ENCODE measurements at regions not wholly inside any gene's neighbourhood (a gene's known extent, or its start where the extent isn't known, plus 50 kb on each side); places are given as distances from the start of the nearest gene placed in this dataset.

DNA sequence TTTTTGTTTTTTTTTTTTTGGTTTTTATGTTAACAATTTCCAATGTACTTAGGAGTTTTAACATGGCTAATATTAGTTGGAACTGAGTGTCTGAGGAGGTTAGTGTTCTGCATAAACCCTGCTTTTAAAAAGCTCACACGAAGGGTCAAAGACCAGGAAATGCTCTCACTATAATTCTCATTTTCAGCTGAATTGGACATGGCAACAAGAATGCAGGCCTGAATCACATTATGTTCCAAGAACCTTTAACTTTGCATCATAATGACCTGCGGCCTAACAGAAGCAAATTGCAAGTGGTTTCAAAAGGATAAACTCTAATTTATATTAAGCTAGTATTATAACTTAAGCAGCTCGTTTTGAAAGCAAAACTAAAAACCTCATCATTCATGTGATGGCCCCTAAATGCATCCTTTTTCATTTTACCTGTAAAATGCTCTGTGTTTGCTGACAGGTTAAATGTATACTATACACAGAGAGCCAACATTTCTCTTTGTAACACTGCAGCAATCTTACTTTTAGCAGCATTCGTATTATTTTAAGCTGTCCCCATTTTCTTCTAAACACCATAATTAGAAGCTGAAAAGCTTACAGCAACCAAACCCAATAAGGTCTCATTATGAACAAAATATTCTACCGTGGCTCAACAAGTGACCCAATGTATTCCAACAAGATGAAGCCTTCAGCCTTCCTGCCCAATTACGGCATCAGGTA lies 242.8 kb upstream of the SP4 start:
- Histone ChIP-seq H3K27me3 (ENCODE audit: control insufficient read depth, insufficient read depth, low read length) (no peaks in the 10 kb centered on the region), H3K4me1 (ENCODE audit: control insufficient read depth, insufficient read depth, low read length) (peaks cover 25% of the 10 kb centered on the region), H3K27ac (ENCODE audit: low read depth, low read length) (peak overlapping the region; percentile 21), H3K9me3 (ENCODE audit: control insufficient read depth, insufficient read depth, low read length) (no peaks in the 10 kb centered on the region), H3K9ac (ENCODE audit: low read depth, low read length) (0 out of 2 replicates have a peak overlapping the region, but pooled peaks have one; percentile 22), H3K4me3 (ENCODE audit: low read depth, low read length) (no peak overlapping the region), H3K36me3 (ENCODE audit: control insufficient read depth, insufficient read depth, low read length) (no peaks in the 10 kb centered on the region)

DNA sequence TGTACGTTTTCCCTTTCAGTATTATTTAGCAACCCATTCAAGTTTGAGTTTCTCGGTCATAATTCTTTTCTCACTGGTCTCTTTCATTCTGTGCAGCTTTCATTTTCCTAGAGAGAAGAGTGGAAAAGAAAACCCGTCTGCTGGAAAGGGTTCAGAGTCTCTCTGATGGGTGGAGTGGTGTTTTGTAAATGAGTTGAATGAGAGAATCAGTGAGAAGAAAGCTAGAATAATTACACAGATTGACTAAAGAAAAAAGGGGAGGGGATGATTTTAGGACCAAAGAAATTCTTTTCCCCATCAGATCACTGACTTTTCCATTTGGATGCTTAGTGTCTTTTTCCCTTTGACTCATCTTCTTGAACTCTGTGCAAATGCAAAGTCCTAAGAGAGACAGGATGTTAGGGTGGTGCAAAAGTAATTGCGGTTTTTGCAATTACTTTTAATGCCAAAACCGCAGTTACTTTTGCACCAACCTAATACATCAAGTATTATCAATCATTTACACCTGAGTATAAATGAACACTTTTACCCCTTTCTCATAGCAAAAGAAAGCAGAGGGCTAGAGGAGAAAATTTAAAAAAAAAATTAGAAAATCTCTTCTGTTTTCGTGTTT lies 242.1 kb upstream of the SP4 start:
- Histone ChIP-seq H3K36me3 (ENCODE audit: control insufficient read depth, insufficient read depth, low read length) (no peaks in the 10 kb centered on the region), H3K9me3 (ENCODE audit: control insufficient read depth, insufficient read depth, low read length) (no peaks in the 10 kb centered on the region), H3K4me3 (ENCODE audit: low read depth, low read length) (no peak overlapping the region), H3K27me3 (ENCODE audit: control insufficient read depth, insufficient read depth, low read length) (no peaks in the 10 kb centered on the region), H3K9ac (ENCODE audit: low read depth, low read length) (0 out of 2 replicates have a peak overlapping the region, but pooled peaks have one; percentile 22), H3K27ac (ENCODE audit: low read depth, low read length) (no peak overlapping the region), H3K4me1 (ENCODE audit: control insufficient read depth, insufficient read depth, low read length) (peaks cover 25% of the 10 kb centered on the region)

DNA sequence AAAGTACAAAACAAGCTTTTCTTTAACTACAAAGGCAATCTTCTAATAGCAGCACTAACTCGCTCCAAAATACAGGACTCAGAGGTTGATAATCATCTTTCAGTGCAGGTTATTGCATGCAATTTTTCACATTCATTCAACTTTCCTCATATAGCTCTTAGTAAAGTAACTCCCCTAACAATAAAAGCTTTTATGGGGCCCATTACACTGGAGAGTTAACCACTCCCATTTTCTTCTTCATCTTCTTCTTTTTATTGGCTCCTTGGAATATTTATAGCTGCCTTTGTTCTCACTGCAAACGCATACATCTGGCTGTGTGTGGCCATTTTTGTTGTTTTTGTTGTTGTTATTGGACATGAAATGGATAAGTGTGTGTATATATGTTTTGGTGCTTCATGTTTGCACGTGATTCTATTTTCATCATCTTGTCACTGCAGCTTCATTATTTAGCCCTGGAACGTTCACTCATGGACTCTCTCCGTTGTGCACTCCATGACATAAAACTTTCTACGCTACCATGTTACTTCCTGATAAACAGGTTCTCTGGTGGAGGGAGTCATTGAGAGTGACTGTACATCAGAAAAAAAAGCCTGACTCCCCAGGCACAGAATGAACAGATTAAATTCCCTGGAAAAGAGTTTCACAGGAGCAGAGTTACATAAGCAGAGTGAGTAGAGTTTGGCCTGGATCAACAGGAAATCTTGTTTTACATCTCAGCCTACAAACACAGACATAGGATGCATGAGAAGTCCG lies 236.4 kb upstream of the SP4 start:
- Histone ChIP-seq H3K27ac (ENCODE audit: low read depth, low read length) (no peak overlapping the region), H3K36me3 (ENCODE audit: control insufficient read depth, insufficient read depth, low read length) (no peaks in the 10 kb centered on the region), H3K4me1 (ENCODE audit: control insufficient read depth, insufficient read depth, low read length) (peaks cover 11% of the 10 kb centered on the region), H3K9me3 (ENCODE audit: control insufficient read depth, insufficient read depth, low read length) (no peaks in the 10 kb centered on the region), H3K27me3 (ENCODE audit: control insufficient read depth, insufficient read depth, low read length) (no peaks in the 10 kb centered on the region), H3K4me3 (ENCODE audit: low read depth, low read length) (no peak overlapping the region), H3K9ac (ENCODE audit: low read depth, low read length) (no peak overlapping the region)

DNA sequence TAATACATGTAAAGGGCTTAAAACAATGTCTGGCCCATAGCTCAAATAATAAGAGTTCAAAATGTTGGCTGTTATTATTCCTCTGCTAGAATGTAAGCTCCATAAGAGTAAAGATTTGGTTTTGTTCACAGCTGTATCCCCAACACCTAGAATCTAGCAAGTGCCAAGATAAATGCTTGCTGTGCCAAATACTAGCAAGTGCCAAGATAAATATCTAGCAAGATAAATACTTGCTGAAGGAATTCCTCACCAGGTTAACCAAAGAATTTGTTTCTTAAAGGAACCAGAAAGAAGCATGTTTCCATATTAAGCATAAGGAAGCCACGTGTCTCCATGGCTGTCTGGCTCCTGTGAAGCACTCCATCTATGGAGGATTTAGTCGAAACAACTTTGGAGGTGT lies 235.2 kb upstream of the SP4 start:
- Histone ChIP-seq H3K4me3 (ENCODE audit: low read depth, low read length) (no peak overlapping the region), H3K27ac (ENCODE audit: low read depth, low read length) (no peak overlapping the region), H3K27me3 (ENCODE audit: control insufficient read depth, insufficient read depth, low read length) (no peaks in the 10 kb centered on the region), H3K9me3 (ENCODE audit: control insufficient read depth, insufficient read depth, low read length) (no peaks in the 10 kb centered on the region), H3K36me3 (ENCODE audit: control insufficient read depth, insufficient read depth, low read length) (no peaks in the 10 kb centered on the region), H3K9ac (ENCODE audit: low read depth, low read length) (no peak overlapping the region), H3K4me1 (ENCODE audit: control insufficient read depth, insufficient read depth, low read length) (peaks cover 8% of the 10 kb centered on the region)

DNA sequence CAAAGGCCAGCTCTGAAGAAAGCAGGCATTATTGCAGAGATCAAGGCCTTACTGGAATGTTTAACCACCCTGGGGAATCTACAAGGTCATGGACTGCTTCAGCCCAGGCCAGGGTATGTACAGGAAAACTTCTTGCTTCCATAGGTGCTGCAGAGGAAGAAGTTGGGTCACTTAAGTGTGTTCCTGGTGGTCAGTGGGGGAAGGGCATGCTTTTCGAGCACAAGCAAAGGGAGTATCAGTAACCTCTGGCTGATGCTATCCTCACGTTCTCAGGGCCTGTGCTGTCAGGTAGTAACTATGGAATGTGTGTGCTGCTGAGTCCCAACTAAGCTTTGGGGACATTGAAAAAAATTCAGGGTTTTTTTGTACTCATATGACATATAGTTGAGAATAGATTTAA lies 234.0 kb upstream of the SP4 start:
- H3K4me3 ChIP-seq (ENCODE audit: low read depth, low read length) = no peak overlapping the region
- H3K27me3 ChIP-seq (ENCODE audit: control insufficient read depth, insufficient read depth, low read length) = no peaks in the 10 kb centered on the region
- H3K36me3 ChIP-seq (ENCODE audit: control insufficient read depth, insufficient read depth, low read length) = no peaks in the 10 kb centered on the region
- H3K9me3 ChIP-seq (ENCODE audit: control insufficient read depth, insufficient read depth, low read length) = no peaks in the 10 kb centered on the region
- no peak overlapping the region for H3K27ac ChIP-seq (ENCODE audit: low read depth, low read length)
- H3K4me1 ChIP-seq (ENCODE audit: control insufficient read depth, insufficient read depth, low read length) = peaks cover 8% of the 10 kb centered on the region
- no peak overlapping the region for H3K9ac ChIP-seq (ENCODE audit: low read depth, low read length)

DNA sequence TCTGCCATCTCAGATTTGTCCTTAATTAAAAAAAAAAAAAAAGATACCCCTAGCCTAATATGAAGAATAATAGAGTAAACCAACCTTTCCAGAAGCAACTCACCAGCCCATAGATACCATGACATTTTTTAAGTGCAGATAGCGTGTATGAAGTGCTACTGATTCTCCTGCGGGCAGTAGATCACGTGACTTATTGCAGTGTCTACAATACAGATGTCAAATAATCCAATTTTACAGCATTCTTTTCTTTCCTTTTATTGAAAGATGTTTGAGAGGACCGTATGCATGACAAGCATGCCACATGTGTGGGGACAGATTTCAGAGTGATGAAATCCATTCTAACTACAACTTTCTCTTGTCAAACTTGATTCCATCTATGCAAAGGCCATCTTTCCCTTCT lies 232.9 kb upstream of the SP4 start:
- no peaks in the 10 kb centered on the region for H3K36me3 ChIP-seq (ENCODE audit: control insufficient read depth, insufficient read depth, low read length)
- peaks cover 8% of the 10 kb centered on the region for H3K4me1 ChIP-seq (ENCODE audit: control insufficient read depth, insufficient read depth, low read length)
- H3K27ac ChIP-seq (ENCODE audit: low read depth, low read length) = no peak overlapping the region
- no peak overlapping the region for H3K9ac ChIP-seq (ENCODE audit: low read depth, low read length)
- no peaks in the 10 kb centered on the region for H3K9me3 ChIP-seq (ENCODE audit: control insufficient read depth, insufficient read depth, low read length)
- H3K27me3 ChIP-seq (ENCODE audit: control insufficient read depth, insufficient read depth, low read length) = no peaks in the 10 kb centered on the region
- no peak overlapping the region for H3K4me3 ChIP-seq (ENCODE audit: low read depth, low read length)

DNA sequence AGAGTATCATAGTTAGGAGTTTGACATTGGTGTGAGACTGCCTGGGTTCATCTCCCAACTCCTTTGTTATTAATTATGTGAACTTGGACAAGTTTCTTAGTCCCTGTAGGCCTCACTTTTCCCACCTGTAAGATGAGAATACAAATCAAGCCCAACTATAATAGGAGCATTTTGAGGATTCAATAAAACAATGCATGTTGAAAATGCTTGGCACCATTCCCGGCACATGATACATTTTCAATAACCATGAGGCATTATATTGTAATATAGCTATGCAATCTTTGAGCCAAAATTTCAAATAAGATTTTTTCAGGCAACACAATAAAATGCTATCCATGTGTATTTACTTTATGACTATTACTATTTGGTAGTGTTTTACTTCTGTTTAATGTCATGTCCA lies 229.0 kb upstream of the SP4 start:
- H3K27ac ChIP-seq (ENCODE audit: low read depth, low read length) = no peak overlapping the region
- no peaks in the 10 kb centered on the region for H3K9me3 ChIP-seq (ENCODE audit: control insufficient read depth, insufficient read depth, low read length)

DNA sequence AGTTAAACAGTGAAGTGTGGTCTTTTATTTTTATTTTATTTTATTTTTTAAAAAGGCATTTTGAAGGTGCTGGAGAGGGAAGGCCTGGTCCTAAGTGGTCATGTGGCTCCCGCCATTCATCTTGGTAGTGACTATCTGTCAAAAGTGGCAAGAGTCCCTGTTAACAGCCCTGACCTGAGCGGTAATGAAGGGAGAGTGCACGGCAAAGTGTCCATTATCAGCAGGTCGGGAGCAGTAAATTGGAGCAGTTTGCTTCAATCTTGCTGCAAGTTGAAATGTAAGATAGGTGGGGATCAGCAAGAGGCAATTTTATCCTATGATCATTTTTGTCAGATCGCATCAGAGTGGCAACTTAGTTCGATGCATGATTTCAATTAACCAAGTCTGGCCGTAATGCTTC lies 227.4 kb upstream of the SP4 start:
- Histone ChIP-seq H3K9ac (ENCODE audit: low read depth, low read length) (no peak overlapping the region), H3K36me3 (ENCODE audit: control insufficient read depth, insufficient read depth, low read length) (no peaks in the 10 kb centered on the region), H3K4me3 (ENCODE audit: low read depth, low read length) (no peak overlapping the region), H3K27ac (ENCODE audit: low read depth, low read length) (no peak overlapping the region), H3K9me3 (ENCODE audit: control insufficient read depth, insufficient read depth, low read length) (no peaks in the 10 kb centered on the region), H3K27me3 (ENCODE audit: control insufficient read depth, insufficient read depth, low read length) (no peaks in the 10 kb centered on the region), H3K4me1 (ENCODE audit: control insufficient read depth, insufficient read depth, low read length) (peaks cover 9% of the 10 kb centered on the region)

More for the DNA sequence above, 229.0 kb upstream of the SP4 start:
- Histone ChIP-seq H3K4me1 (ENCODE audit: control insufficient read depth, insufficient read depth, low read length) (peaks cover 12% of the 10 kb centered on the region), H3K27me3 (ENCODE audit: control insufficient read depth, insufficient read depth, low read length) (no peaks in the 10 kb centered on the region), H3K9ac (ENCODE audit: low read depth, low read length) (no peak overlapping the region), H3K4me3 (ENCODE audit: low read depth, low read length) (no peak overlapping the region), H3K36me3 (ENCODE audit: control insufficient read depth, insufficient read depth, low read length) (no peaks in the 10 kb centered on the region)

DNA sequence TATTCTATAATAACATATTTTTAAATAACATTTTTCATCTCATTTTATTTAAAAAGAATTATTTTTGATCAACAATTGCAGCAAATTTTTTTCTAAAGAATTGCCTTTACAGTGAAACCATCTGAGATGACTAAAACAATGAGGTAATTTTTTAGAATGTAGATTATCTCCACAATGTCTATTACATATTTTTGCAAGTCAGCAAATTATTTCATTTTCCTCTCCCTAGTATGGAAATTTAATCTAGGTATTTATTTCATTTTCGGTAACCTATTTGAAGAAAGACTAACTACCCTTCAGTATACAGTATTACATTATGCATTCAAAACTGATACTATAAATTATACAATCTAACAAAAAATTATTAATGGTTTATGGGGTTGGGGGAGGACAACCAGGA lies 213.2 kb upstream of the SP4 start:
- H3K4me3 ChIP-seq (ENCODE audit: low read depth, low read length) = no peak overlapping the region
- no peak overlapping the region for H3K27ac ChIP-seq (ENCODE audit: low read depth, low read length)
- H3K27me3 ChIP-seq (ENCODE audit: control insufficient read depth, insufficient read depth, low read length) = no peaks in the 10 kb centered on the region
- H3K9ac ChIP-seq (ENCODE audit: low read depth, low read length) = no peak overlapping the region
- H3K36me3 ChIP-seq (ENCODE audit: control insufficient read depth, insufficient read depth, low read length) = no peaks in the 10 kb centered on the region
- no peaks in the 10 kb centered on the region for H3K4me1 ChIP-seq (ENCODE audit: control insufficient read depth, insufficient read depth, low read length)
- H3K9me3 ChIP-seq (ENCODE audit: control insufficient read depth, insufficient read depth, low read length) = no peaks in the 10 kb centered on the region

DNA sequence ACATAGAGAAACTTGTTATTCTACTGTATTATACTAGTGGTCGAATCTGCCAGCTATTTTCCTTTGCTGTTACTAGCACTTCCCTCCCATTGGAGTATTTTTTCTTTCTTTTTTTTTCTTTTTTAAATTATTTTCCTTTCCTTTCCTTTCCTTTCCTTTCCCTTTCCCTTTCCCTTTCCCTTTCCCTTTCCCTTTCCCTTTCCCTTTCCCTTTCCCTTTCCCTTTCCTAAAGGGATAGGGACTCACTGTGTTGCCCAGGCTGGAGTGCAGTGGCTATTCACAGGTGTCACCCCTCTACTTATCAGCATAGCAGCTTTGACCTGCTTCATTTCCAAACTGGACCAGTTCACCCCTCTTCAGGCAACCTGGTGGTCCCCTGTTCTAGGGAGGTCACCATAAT lies 212.6 kb upstream of the SP4 start:
- no peaks in the 10 kb centered on the region for H3K4me1 ChIP-seq (ENCODE audit: control insufficient read depth, insufficient read depth, low read length)
- no peaks in the 10 kb centered on the region for H3K36me3 ChIP-seq (ENCODE audit: control insufficient read depth, insufficient read depth, low read length)
- H3K9me3 ChIP-seq (ENCODE audit: control insufficient read depth, insufficient read depth, low read length) = no peaks in the 10 kb centered on the region
- H3K27me3 ChIP-seq (ENCODE audit: control insufficient read depth, insufficient read depth, low read length) = no peaks in the 10 kb centered on the region
- H3K9ac ChIP-seq (ENCODE audit: low read depth, low read length) = no peak overlapping the region
- H3K27ac ChIP-seq (ENCODE audit: low read depth, low read length) = no peak overlapping the region
- H3K4me3 ChIP-seq (ENCODE audit: low read depth, low read length) = no peak overlapping the region

DNA sequence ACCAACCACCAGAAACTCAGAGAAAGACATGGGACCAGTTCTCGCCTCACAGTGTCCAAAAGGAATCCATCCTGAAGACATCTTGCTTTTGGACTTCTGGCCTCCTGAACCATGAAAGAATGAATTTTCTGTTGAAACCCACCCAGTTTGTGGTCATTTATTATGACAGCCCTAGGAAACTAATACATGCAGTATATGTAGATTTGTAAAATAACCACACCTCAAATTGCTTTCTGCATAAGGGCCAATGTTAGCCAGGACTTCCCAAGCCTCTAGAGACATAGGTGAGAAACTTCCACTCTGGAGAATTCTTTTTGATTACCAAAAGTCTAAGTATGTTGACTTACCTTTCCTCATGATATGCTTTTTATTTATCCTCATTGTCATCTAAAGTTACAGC lies 210.5 kb upstream of the SP4 start:
- H3K27ac ChIP-seq (ENCODE audit: low read depth, low read length) = no peak overlapping the region
- H3K4me3 ChIP-seq (ENCODE audit: low read depth, low read length) = no peak overlapping the region
- H3K27me3 ChIP-seq (ENCODE audit: control insufficient read depth, insufficient read depth, low read length) = no peaks in the 10 kb centered on the region
- H3K9ac ChIP-seq (ENCODE audit: low read depth, low read length) = no peak overlapping the region
- no peaks in the 10 kb centered on the region for H3K36me3 ChIP-seq (ENCODE audit: control insufficient read depth, insufficient read depth, low read length)
- H3K4me1 ChIP-seq (ENCODE audit: control insufficient read depth, insufficient read depth, low read length) = no peaks in the 10 kb centered on the region
- H3K9me3 ChIP-seq (ENCODE audit: control insufficient read depth, insufficient read depth, low read length) = no peaks in the 10 kb centered on the region

All from HUES48 (cell line).